Upper lobe of left lung (tissue), 6 donors: ENCODE measurements at regions not wholly inside any gene's neighbourhood (a gene's known extent, or its start where the extent isn't known, plus 50 kb on each side); places are given as distances from the start of the nearest gene placed in this dataset.

Source experiments
- ATAC-seq, 2 donors: fragments of 200-7000 bp; cut with Tn5 transposase; one replicate each; pipeline ENCODE4 v1.9.1; 2022; ENCODE audit warnings: mild to moderate bottlenecking in 2 of 2, moderate library complexity in 2 of 2; ENCODE audit not compliant: low FRiP score in 2 of 2
- DNase-seq, 2 donors: peaks; one replicate each; pipeline ENCODE4 v3.0.0-alpha.2; 2019 to 2020
- H3K27ac ChIP-seq, 4 donors: fragments of 200-600 bp; sonication (generic); one replicate each; pipeline ENCODE4 v1.5.1; 2016 to 2019
- H3K27me3 ChIP-seq, 4 donors: fragments of 200-600 bp; sonication (generic); one replicate each; pipeline ENCODE4 v1.5.1; 2017 to 2019
- H3K36me3 ChIP-seq, 4 donors: fragments of 200-600 bp; sonication (generic); one replicate each; pipeline ENCODE4 v1.5.1; 2016 to 2019
- H3K4me1 ChIP-seq, 4 donors: fragments of 200-600 bp; sonication (generic); one replicate each; pipeline ENCODE4 v1.5.1; 2018 to 2019
- H3K4me3 ChIP-seq, 4 donors: fragments of 200-600 bp; sonication (generic); one replicate each; pipeline ENCODE4 v1.5.1; 2017 to 2019; ENCODE audit warnings: mild to moderate bottlenecking in 2 of 4, moderate library complexity in 1 of 4
- H3K9me3 ChIP-seq, 4 donors: fragments of 200-600 bp; sonication (generic); one replicate each; pipeline ENCODE4 v1.5.1; 2018 to 2019
- CTCF ChIP-seq, 6 experiments: fragments of 450-650 bp in 4 of 6; fragments of 200-600 bp in 2 of 6; sonication (generic) in 2 of 6; IDR thresholded peaks; one replicate each; pipeline ENCODE4 v1.5.1; 2016 to 2019; ENCODE audit warnings: antibody characterized with exemption in 6 of 6
- EP300 ChIP-seq, 4 donors: sonication (generic); formaldehyde crosslinking; IDR thresholded peaks; one replicate each; pipeline ENCODE4 v1.5.1; 2017; ENCODE audit warnings: antibody characterized with exemption in 4 of 4, control low read depth in 2 of 4
- POLR2A ChIP-seq, 4 donors: fragments of 450-650 bp; IDR thresholded peaks; one replicate each; pipeline ENCODE4 v1.5.1; 2016 to 2017; ENCODE audit warnings: antibody characterized with exemption in 4 of 4, mild to moderate bottlenecking in 2 of 4
- POLR2AphosphoS5 ChIP-seq, 2 donors: sonication (generic); formaldehyde crosslinking; IDR thresholded peaks; one replicate each; pipeline ENCODE4 v1.5.1; 2017; ENCODE audit warnings: antibody characterized with exemption in 2 of 2
- WGBS, 2 donors: methylation state at CpG; one replicate each; pipeline ENCODE4 v1.1.5; 2017 to 2018; 5-methylcytosine and 5-hydroxymethylcytosine counted together
- donor health status: DM: no; HTN: no; CAD: no; lungs with moderate emphysema.
- donor health status: DM: no; HTN: yes; CAD: no; lungs with severe emphysema.

GRCh38 chr1:5662744-5663126 lies 329.5 kb downstream of the NPHP4 start:
- 79 to 81% methylated on average over 4 to 5 of the region's 5 CpGs for WGBS, 2 donors
- H3K27ac ChIP-seq, result no peak overlapping the region
- H3K27me3 ChIP-seq, result no peaks in the 10 kb centered on the region
- peaks cover 0 to 2% (median 0%) of the 10 kb centered on the region in 4 donors for H3K4me1 ChIP-seq
- H3K4me3 ChIP-seq, result no peak overlapping the region
- ATAC-seq (no peak), DNase-seq (no peak)
- H3K9me3 ChIP-seq, result no peaks in the 10 kb centered on the region
- no peak for TF ChIP-seq POLR2A (IDR thresholded peaks at IDR 0.05)
- no peak for TF ChIP-seq EP300 (IDR thresholded peaks at IDR 0.05)
- no peak for TF ChIP-seq POLR2AphosphoS5 (IDR thresholded peaks at IDR 0.05)
- TF ChIP-seq CTCF (IDR thresholded peaks at IDR 0.05), result no peak
- H3K36me3 ChIP-seq, result no peaks in the 10 kb centered on the region

DNA sequence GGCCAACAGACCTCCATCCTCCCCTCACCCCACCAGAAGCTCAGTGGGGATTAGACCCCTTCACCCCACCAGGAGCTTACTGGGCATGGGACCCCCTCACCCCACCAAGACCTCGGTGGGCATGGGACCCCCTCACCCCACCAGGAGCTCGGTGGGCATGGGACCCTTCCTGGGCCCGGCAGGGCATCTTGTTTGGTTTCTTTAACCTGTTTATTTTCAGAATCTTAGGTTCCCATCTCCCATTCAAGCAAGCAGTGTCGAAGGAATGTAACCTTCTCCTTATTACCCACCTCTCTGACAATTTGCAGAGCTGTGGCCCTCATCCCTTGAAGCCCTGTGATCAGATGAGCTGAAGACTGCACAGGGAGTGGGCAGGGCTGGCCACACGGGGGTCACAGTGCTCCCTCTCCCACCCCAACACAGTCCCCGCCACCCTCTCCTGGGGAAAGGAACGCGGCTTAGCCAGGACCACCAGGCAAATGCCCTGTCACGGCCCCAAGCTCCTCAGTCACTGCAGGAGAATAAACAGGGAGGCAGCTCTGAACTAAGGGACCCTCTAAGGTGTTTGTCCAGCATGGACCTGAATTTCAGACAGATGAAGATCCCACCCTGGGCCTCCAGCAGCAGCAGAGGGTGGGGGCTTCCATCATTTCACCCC lies 330.0 kb downstream of the NPHP4 start:
- ATAC-seq (no peak), DNase-seq (peak in 1 of 2 donors; percentile 18)
- WGBS, 2 donors, result 65 to 82% methylated on average over 9 of the region's 9 CpGs
- no peak overlapping the region for H3K27ac ChIP-seq
- no peak overlapping the region for H3K4me3 ChIP-seq
- no peak for TF ChIP-seq POLR2AphosphoS5 (IDR thresholded peaks at IDR 0.05)
- no peak for TF ChIP-seq EP300 (IDR thresholded peaks at IDR 0.05)
- TF ChIP-seq CTCF (IDR thresholded peaks at IDR 0.05), result no peak
- TF ChIP-seq POLR2A (IDR thresholded peaks at IDR 0.05), result no peak
- peaks cover 0 to 2% (median 0%) of the 10 kb centered on the region in 4 donors for H3K4me1 ChIP-seq
- no peaks in the 10 kb centered on the region for H3K27me3 ChIP-seq
- H3K36me3 ChIP-seq, result no peaks in the 10 kb centered on the region
- H3K9me3 ChIP-seq, result no peaks in the 10 kb centered on the region

- TF ChIP-seq CTCF (IDR thresholded peaks at IDR 0.05), result no peak
- TF ChIP-seq POLR2A (IDR thresholded peaks at IDR 0.05), result no peak
- no peak for TF ChIP-seq EP300 (IDR thresholded peaks at IDR 0.05)
- TF ChIP-seq POLR2AphosphoS5 (IDR thresholded peaks at IDR 0.05), result no peak
- Histone ChIP-seq H3K36me3 (no peaks in the 10 kb centered on the region), H3K9me3 (no peaks in the 10 kb centered on the region), H3K4me1 (peaks cover 0 to 2% (median 0%) of the 10 kb centered on the region in 4 donors), H3K4me3 (no peak overlapping the region), H3K27me3 (no peaks in the 10 kb centered on the region), H3K27ac (no peak overlapping the region)
- peak in 1 of 2 donors; percentile 47 for DNase-seq
- 77 to 90% methylated on average over 14 to 23 of the region's 24 CpGs for WGBS, 2 donors
- no peak for ATAC-seq
Observed at GRCh38 chr1:5661196-5662085, 330.8 kb downstream of the NPHP4 start.

DNA sequence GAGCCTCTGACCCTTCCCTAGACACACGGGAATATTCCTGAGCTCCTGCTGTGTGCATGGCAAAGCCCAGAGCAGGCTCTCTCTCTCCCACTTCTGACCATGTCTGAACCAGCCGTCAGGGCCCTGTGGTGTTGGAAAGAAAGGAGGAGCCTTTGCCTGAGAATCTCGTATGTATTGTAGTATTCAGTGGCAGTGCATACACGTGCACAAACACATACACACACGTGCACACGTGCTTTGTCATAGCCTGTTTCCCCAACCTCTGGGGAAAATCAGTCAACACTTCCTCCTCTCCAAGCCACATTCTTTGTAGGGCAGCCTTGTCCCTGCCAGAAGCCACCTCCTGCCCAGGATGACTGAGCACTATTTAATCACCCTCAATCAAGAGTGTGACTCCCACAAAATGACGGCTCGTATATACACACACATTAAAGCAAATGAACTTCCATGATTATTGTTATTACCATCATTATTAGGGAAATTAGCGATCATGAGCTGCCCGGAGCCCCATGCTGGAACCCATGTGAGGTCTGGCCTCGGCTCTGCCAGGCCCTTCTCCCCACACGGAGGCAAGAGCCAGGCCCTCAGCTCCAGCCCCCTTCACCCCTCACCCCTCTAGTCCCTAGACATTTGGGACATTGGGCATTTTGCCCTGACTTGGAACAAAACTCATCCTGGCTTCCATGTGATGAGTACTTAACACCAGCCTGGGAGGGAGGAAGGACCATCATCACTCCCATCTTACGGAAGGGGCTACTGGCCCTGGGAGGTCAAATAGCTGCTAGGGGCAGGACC lies 331.9 kb downstream of the NPHP4 start:
- no peak for ATAC-seq
- peaks cover 0 to 2% (median 0%) of the 10 kb centered on the region in 4 donors for H3K4me1 ChIP-seq
- H3K4me3 ChIP-seq, result no peak overlapping the region
- no peaks in the 10 kb centered on the region for H3K27me3 ChIP-seq
- no peak for TF ChIP-seq CTCF (IDR thresholded peaks at IDR 0.05)
- TF ChIP-seq POLR2AphosphoS5 (IDR thresholded peaks at IDR 0.05), result peak in 1 of 2 donors; percentile 19
- no peaks in the 10 kb centered on the region for H3K9me3 ChIP-seq
- WGBS, 2 donors, result 29 to 33% methylated on average over 9 to 13 of the region's 13 CpGs
- no peak for DNase-seq
- H3K36me3 ChIP-seq, result no peaks in the 10 kb centered on the region
- no peak overlapping the region for H3K27ac ChIP-seq
